A549 (cell line): ENCODE measurements at regions not wholly inside any gene's neighbourhood (a gene's known extent, or its start where the extent isn't known, plus 50 kb on each side); places are given as distances from the start of the nearest gene placed in this dataset.

Experiments used
- ATAC-seq, 2 experiments: fragments of 200-7000 bp in 1 of 2; fragments of >200 bp in 1 of 2; cut with Nextera tagmentation in 1 of 2; cut with Tn5 transposase in 1 of 2; 3 replicates each; pipeline versions ENCODE4 v1.8.0 to v1.9.1; 2018 to 2020; ENCODE audit warnings: mild to moderate bottlenecking in 1 of 2, moderate library complexity in 1 of 2
- CTCF ChIA-PET: fragments of 300-600 bp; sonication (Branson Sonifier 250); formaldehyde crosslinking; extraction: SDS; loops from one replicate; lab custom pipeline; 2021; ENCODE audit warnings: antibody characterized with exemption, inconsistent platforms; lab: Yijun Ruan, JAX
- POLR2A ChIA-PET: fragments of 350-600 bp; formaldehyde crosslinking; extraction: SDS; loops from one replicate; lab custom pipeline; 2021; ENCODE audit warnings: antibody characterized with exemption, inconsistent platforms; lab: Yijun Ruan, JAX
- DNase-seq, 2 experiments: peaks; one replicate each; pipeline versions ENCODE4 v3.0.0 to v3.0.0-alpha.2; 2011 to 2016; ENCODE audit warnings: low read depth in 1 of 2, low spot score in 1 of 2
- FAIRE-seq: peaks from 2 replicates; lab custom pipeline; 2011; peaks lifted over from hg19 to GRCh38; lab: Jason Lieb, UNC
- H3K27ac ChIP-seq, 2 experiments: fragments of >200 bp; sonication (Bioruptor Twin); formaldehyde crosslinking; 3 replicates each; pipeline ENCODE4 v1.5.1; 2016 to 2017
- H3K4me1 ChIP-seq: fragments of >200 bp; sonication (Bioruptor Twin); formaldehyde crosslinking; 3 replicates; pipeline ENCODE4 v1.6.1; 2016
- H3K4me2 ChIP-seq: fragments of >200 bp; sonication (Bioruptor Twin); formaldehyde crosslinking; 3 replicates; pipeline ENCODE4 v1.6.1; 2016
- H3K4me3 ChIP-seq: fragments of >200 bp; sonication (Bioruptor Twin); formaldehyde crosslinking; 3 replicates; pipeline ENCODE4 v1.5.1; 2016
- H3K9me3 ChIP-seq: fragments of >200 bp; sonication (Bioruptor Twin); formaldehyde crosslinking; 3 replicates; pipeline ENCODE4 v1.6.1; 2016
- ATOH8 ChIP-seq: fragments of 250-450 bp; sonication (Bioruptor Pico); IDR thresholded peaks from 2 replicates; pipeline ENCODE4 v1.5.0; 2020; ENCODE audit warnings: low read depth, mild to moderate bottlenecking, moderate library complexity
- BCL3 ChIP-seq: fragments of >200 bp; sonication (Bioruptor Twin); formaldehyde crosslinking; IDR thresholded peaks from 3 replicates; pipeline ENCODE4 v1.6.1; 2016
- CBX8 ChIP-seq: fragments of 200-600 bp; sonication (generic); IDR thresholded peaks from 2 replicates; pipeline ENCODE4 v1.6.1; 2016
- CHD2 ChIP-seq: fragments of 150-350 bp; IDR thresholded peaks from 2 replicates; pipeline ENCODE4 v1.6.1; 2014; ENCODE audit warnings: low read length; ENCODE audit not compliant: partially characterized antibody
- E2F6 ChIP-seq: IDR thresholded peaks from 2 replicates; pipeline ENCODE4 v1.6.1; 2012; ENCODE audit warnings: low read depth, borderline replicate concordance
- EP300 ChIP-seq, 2 experiments: fragments of >200 bp; sonication (Bioruptor Twin); formaldehyde crosslinking; IDR thresholded peaks; 2 replicates in 1 of 2; 3 replicates in 1 of 2; pipeline ENCODE4 v1.6.1; 2016 to 2017
- ESRRA ChIP-seq: fragments of 150-350 bp; IDR thresholded peaks from 2 replicates; pipeline ENCODE4 v1.6.1; 2014; ENCODE audit warnings: mild to moderate bottlenecking, low read length, borderline replicate concordance
- FOSB ChIP-seq: fragments of 250-450 bp; sonication (Bioruptor Pico); IDR thresholded peaks from 2 replicates; pipeline ENCODE4 v1.5.0; 2020; ENCODE audit warnings: mild to moderate bottlenecking, moderate library complexity
- HDAC2 ChIP-seq: fragments of 200-600 bp; sonication (generic); IDR thresholded peaks from 2 replicates; pipeline ENCODE4 v1.6.1; 2016
- HES2 ChIP-seq: fragments of >200 bp; sonication (Bioruptor Twin); formaldehyde crosslinking; IDR thresholded peaks from 2 replicates; pipeline ENCODE4 v1.6.1; 2016
- HOXB13 ChIP-seq: fragments of 250-450 bp; sonication (Bioruptor Pico); IDR thresholded peaks from 2 replicates; pipeline ENCODE4 v1.5.0; 2020; ENCODE audit warnings: low read depth, mild to moderate bottlenecking, moderate library complexity
- HOXB5 ChIP-seq: fragments of 250-450 bp; sonication (Bioruptor Pico); IDR thresholded peaks from 2 replicates; pipeline ENCODE4 v1.5.0; 2020; ENCODE audit warnings: mild to moderate bottlenecking, moderate library complexity
- JUNB ChIP-seq: fragments of >200 bp; sonication (Bioruptor Twin); formaldehyde crosslinking; IDR thresholded peaks from 2 replicates; pipeline ENCODE4 v1.6.1; 2016
- MAFK ChIP-seq: fragments of 450-650 bp; IDR thresholded peaks from 2 replicates; pipeline ENCODE4 v1.6.1; 2014; ENCODE audit not compliant: partially characterized antibody
- MAX ChIP-seq: IDR thresholded peaks from 2 replicates; pipeline ENCODE4 v1.6.1; 2012
- MAZ ChIP-seq: fragments of 150-350 bp; IDR thresholded peaks from 2 replicates; pipeline ENCODE4 v1.6.1; 2014; ENCODE audit warnings: antibody characterized with exemption, low read depth, low read length, borderline replicate concordance
- MYC ChIP-seq: IDR thresholded peaks from 2 replicates; pipeline ENCODE4 v1.6.1; 2012; ENCODE audit warnings: mild to moderate bottlenecking, inconsistent platforms, low read length, improper control_type of control experiment, borderline replicate concordance
- PHF8 ChIP-seq: fragments of 200-600 bp; sonication (generic); IDR thresholded peaks from 2 replicates; pipeline ENCODE4 v1.6.1; 2016; ENCODE audit warnings: low read depth, mild to moderate bottlenecking, antibody characterized with exemption, moderate library complexity, borderline replicate concordance
- POLR2AphosphoS2 ChIP-seq: conservative IDR thresholded peaks from 2 replicates; pipeline ENCODE4 v1.6.1; 2012; ENCODE audit warnings: low read length, improper control_type of control experiment, inconsistent platforms
- REST ChIP-seq: fragments of 200-600 bp; sonication (generic); IDR thresholded peaks from 2 replicates; pipeline ENCODE4 v1.6.1; 2016; ENCODE audit warnings: antibody characterized with exemption, mild to moderate bottlenecking, moderate library complexity
- RFX5 ChIP-seq: fragments of 450-650 bp; IDR thresholded peaks from 2 replicates; pipeline ENCODE4 v1.7.1; 2014; ENCODE audit warnings: antibody characterized with exemption, mild to moderate bottlenecking, moderate library complexity
- RNF2 ChIP-seq: fragments of 200-600 bp; sonication (generic); IDR thresholded peaks from 2 replicates; pipeline ENCODE4 v1.6.1; 2016; ENCODE audit warnings: low read depth, mild to moderate bottlenecking, antibody characterized with exemption, moderate library complexity, borderline replicate concordance
- SREBF2 ChIP-seq: fragments of 450-650 bp; IDR thresholded peaks from 2 replicates; pipeline ENCODE4 v1.6.1; 2014; ENCODE audit warnings: mild to moderate bottlenecking, moderate library complexity
- ZSCAN20 ChIP-seq: fragments of 250-450 bp; sonication (Bioruptor Pico); IDR thresholded peaks from 2 replicates; pipeline ENCODE4 v1.8.0; 2022; ENCODE audit warnings: mild to moderate bottlenecking, moderate library complexity
- WGBS: methylation state at CpG from one replicate; pipeline ENCODE4 v1.1.6; 2017; ENCODE audit errors: missing lambda C conversion rate; 5-methylcytosine and 5-hydroxymethylcytosine counted together

- Histone ChIP-seq H3K27ac (no peak overlapping the region), H3K9me3 (no peaks in the 10 kb centered on the region), H3K4me2 (no peak overlapping the region), H3K4me3 (no peak overlapping the region), H3K4me1 (peaks cover 31% of the 10 kb centered on the region)
- 62% methylated on average over 11 of the region's 11 CpGs for WGBS
- TF ChIP-seq PHF8 (no peak), HES2 (no peak), HDAC2 (no peak), FOSB (CRISPR knock-in tag) (no peak), MAFK (no peak), MYC (no peak), EP300 (IDR thresholded peaks at IDR 0.05) (no peak), BCL3 (no peak), RNF2 (no peak), JUNB (no peak), HOXB5 (CRISPR knock-in tag) (no peak)
- ATAC-seq (no peak), DNase-seq (no peak), FAIRE-seq (no peak)
- ChIA-PET POLR2A (no interaction called here), CTCF (interaction anchor here (1.1 to 1.8 kb wide), 2 partner anchors 10 to 232 kb away, joined by 4 to 5 read pairs; no protein-coding TSS in a partner anchor)
Observed at GRCh38 chr18:11320986-11321385, 171.6 kb upstream of the PIEZO2 start.

- no peak for DNase-seq
- no peak for FAIRE-seq
- H3K4me3 ChIP-seq = no peak overlapping the region
- H3K4me1 ChIP-seq = no peaks in the 10 kb centered on the region
- ATAC-seq = no peak
- CTCF ChIA-PET = interaction anchor here (1.4 kb wide), 1 partner anchor 196 kb away, joined by 7 read pairs; no protein-coding TSS in a partner anchor
- no peak for TF ChIP-seq ESRRA
- TF ChIP-seq HDAC2 = no peak
- no peak for TF ChIP-seq RFX5
- no peak for TF ChIP-seq CBX8
- TF ChIP-seq HOXB13 (CRISPR knock-in tag) = no peak
- TF ChIP-seq MAX = no peak
- TF ChIP-seq MAFK = no peak
- no peak for TF ChIP-seq POLR2AphosphoS2
- no peak for TF ChIP-seq SREBF2
- TF ChIP-seq REST = no peak
- no peak for TF ChIP-seq ZSCAN20 (CRISPR knock-in tag)
- TF ChIP-seq E2F6 = no peak
- no peak for TF ChIP-seq RNF2
- TF ChIP-seq ATOH8 (CRISPR knock-in tag) = no peak
- no peak for TF ChIP-seq MAZ
- TF ChIP-seq CHD2 = no peak
- no peak for TF ChIP-seq FOSB (CRISPR knock-in tag)
- H3K9me3 ChIP-seq = no peaks in the 10 kb centered on the region
- no peak overlapping the region for H3K27ac ChIP-seq
- POLR2A ChIA-PET = no interaction called here
- H3K4me2 ChIP-seq = no peak overlapping the region
Observed at GRCh38 chr18:11316546-11316945, 167.2 kb upstream of the PIEZO2 start.
